PC-3 (cell line): ENCODE measurements at regions not wholly inside any gene's neighbourhood (a gene's known extent, or its start where the extent isn't known, plus 50 kb on each side); places are given as distances from the start of the nearest gene placed in this dataset.

ENCODE experiments used
- ATAC-seq: fragments of 200-7000 bp; cut with Tn5 transposase; 2 replicates; pipeline ENCODE4 v1.9.1; 2020; ENCODE audit warnings: mild to moderate bottlenecking, moderate library complexity
- BruUV-seq: library from RNA; stranded (reverse); fragments of 400-500 nt; replicated peaks from 2 replicates; lab custom pipeline; 2021; lab: Mats Ljungman, UMichigan
- CTCF ChIA-PET: fragments of 300-600 bp; sonication (Branson Sonifier 250); formaldehyde crosslinking; loops from one replicate; lab custom pipeline; 2022; ENCODE audit warnings: antibody characterized with exemption; lab: Charles Lee
- POLR2A ChIA-PET: fragments of 300-600 bp; sonication (Branson Sonifier 250); formaldehyde crosslinking; loops from one replicate; lab custom pipeline; 2022; ENCODE audit warnings: antibody characterized with exemption; ENCODE audit not compliant: unreplicated experiment; lab: Charles Lee
- DNase-seq: peaks from one replicate; pipeline ENCODE4 v3.0.0-alpha.2; 2015
- H2AFZ ChIP-seq: fragments of 300-600 bp; sonication (generic); 2 replicates; pipeline ENCODE4 v1.6.0; 2016; ENCODE audit warnings: antibody characterized with exemption, low read length
- H3F3A ChIP-seq: fragments of 300-600 bp; sonication (generic); one replicate; pipeline ENCODE4 v1.6.0; 2017; ENCODE audit warnings: antibody characterized with exemption, low read length, control low read depth, mild to moderate bottlenecking; ENCODE audit not compliant: unreplicated experiment
- H3K27ac ChIP-seq: fragments of 300-600 bp; sonication (generic); 2 replicates; pipeline ENCODE4 v1.5.1; 2016; ENCODE audit warnings: mild to moderate bottlenecking, low read length
- H3K27me3 ChIP-seq: fragments of 300-600 bp; sonication (generic); 2 replicates; pipeline ENCODE4 v1.6.1; 2016; ENCODE audit warnings: low read length, mixed read lengths
- H3K36me3 ChIP-seq: fragments of 300-600 bp; sonication (generic); 2 replicates; pipeline ENCODE4 v1.6.1; 2016; ENCODE audit warnings: low read depth, mixed run types, low read length, mixed read lengths
- H3K4me1 ChIP-seq: fragments of 300-600 bp; sonication (generic); 2 replicates; pipeline ENCODE4 v1.5.1; 2016; ENCODE audit warnings: low read length; ENCODE audit not compliant: insufficient read depth
- H3K4me2 ChIP-seq: fragments of 300-600 bp; sonication (generic); 2 replicates; pipeline ENCODE4 v1.6.0; 2016; ENCODE audit warnings: low read length
- H3K4me3 ChIP-seq: fragments of 300-600 bp; sonication (generic); 2 replicates; pipeline ENCODE4 v1.5.1; 2016; ENCODE audit warnings: mild to moderate bottlenecking, low read length, mixed read lengths
- H3K79me2 ChIP-seq: fragments of 300-600 bp; sonication (generic); 2 replicates; pipeline ENCODE4 v1.6.1; 2017; ENCODE audit warnings: low read length, mixed read lengths
- H3K9ac ChIP-seq: fragments of 300-600 bp; sonication (generic); 2 replicates; pipeline ENCODE4 v1.6.0; 2016; ENCODE audit warnings: mild to moderate bottlenecking, low read length
- H3K9me2 ChIP-seq: fragments of 300-600 bp; sonication (generic); replicated peaks from 2 replicates; pipeline ENCODE4 v1.6.1; 2016; ENCODE audit warnings: mixed run types, low read length, mixed read lengths
- H3K9me3 ChIP-seq: fragments of 300-600 bp; sonication (generic); 2 replicates; pipeline ENCODE4 v1.6.1; 2016; ENCODE audit warnings: low read length, mixed read lengths
- H4K20me1 ChIP-seq: fragments of 300-600 bp; sonication (generic); 2 replicates; pipeline ENCODE4 v1.6.1; 2016; ENCODE audit warnings: low read length, mixed read lengths
- EZH2 ChIP-seq: fragments of 300-600 bp; sonication (generic); IDR thresholded peaks from one replicate; pipeline ENCODE4 v1.6.1; 2017; ENCODE audit warnings: antibody characterized with exemption, mild to moderate bottlenecking, low read length; ENCODE audit not compliant: unreplicated experiment
- EZH2phosphoT487 ChIP-seq: fragments of 300-600 bp; sonication (generic); IDR thresholded peaks from 2 replicates; pipeline ENCODE4 v1.6.1; 2018; ENCODE audit warnings: mild to moderate bottlenecking, antibody characterized with exemption, low read length, borderline replicate concordance
- intact Hi-C: fragments of 100-400 bp; cut with micrococcal nuclease; formaldehyde crosslinking; loops from 2 replicates; pipeline ENCODE4 v1.9.0; 2023
- TF ChIP-seq, protein P1 (sequence below): fragments of 300-600 bp; sonication (generic); conservative IDR thresholded peaks from 2 replicates; pipeline ENCODE4 v1.5.1; 2017; ENCODE audit warnings: antibody characterized with exemption, low read depth, mild to moderate bottlenecking, low read length

DNA sequence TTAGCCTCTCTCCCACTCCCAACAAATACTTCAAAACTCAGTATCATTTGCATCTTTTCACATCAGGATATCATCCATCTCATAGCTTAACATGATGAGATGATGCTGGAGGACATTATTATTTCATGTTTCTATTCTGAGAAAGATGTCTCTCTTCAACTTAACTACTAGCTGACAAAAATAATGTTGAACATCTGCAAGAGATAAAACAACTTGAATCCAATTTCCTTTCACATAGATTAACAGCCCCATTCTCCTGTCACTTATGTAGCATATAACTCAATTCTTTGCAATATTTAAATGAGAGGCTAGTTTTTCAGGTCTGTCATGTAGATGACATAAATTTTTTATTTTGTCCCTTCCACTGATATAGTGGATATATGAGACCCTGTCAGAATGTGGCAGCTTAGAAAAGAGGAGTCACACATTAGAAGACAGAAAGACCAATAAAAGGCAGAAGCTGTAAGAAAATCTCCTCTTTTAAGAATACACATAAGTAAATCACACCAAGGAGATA is 239.2 kb upstream of the KIF2A start:
- ChIA-PET POLR2A (no interaction called here), CTCF (no interaction called here)
- no peaks in the 10 kb centered on the region for H3K36me3 ChIP-seq
- H3K4me1 ChIP-seq, result no peaks in the 10 kb centered on the region
- TF ChIP-seq, protein P1, sequence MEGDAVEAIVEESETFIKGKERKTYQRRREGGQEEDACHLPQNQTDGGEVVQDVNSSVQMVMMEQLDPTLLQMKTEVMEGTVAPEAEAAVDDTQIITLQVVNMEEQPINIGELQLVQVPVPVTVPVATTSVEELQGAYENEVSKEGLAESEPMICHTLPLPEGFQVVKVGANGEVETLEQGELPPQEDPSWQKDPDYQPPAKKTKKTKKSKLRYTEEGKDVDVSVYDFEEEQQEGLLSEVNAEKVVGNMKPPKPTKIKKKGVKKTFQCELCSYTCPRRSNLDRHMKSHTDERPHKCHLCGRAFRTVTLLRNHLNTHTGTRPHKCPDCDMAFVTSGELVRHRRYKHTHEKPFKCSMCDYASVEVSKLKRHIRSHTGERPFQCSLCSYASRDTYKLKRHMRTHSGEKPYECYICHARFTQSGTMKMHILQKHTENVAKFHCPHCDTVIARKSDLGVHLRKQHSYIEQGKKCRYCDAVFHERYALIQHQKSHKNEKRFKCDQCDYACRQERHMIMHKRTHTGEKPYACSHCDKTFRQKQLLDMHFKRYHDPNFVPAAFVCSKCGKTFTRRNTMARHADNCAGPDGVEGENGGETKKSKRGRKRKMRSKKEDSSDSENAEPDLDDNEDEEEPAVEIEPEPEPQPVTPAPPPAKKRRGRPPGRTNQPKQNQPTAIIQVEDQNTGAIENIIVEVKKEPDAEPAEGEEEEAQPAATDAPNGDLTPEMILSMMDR, result no peak
- TF ChIP-seq EZH2 (no peak), EZH2phosphoT487 (no peak)
- H3K9ac ChIP-seq, result no peak overlapping the region
- H2AFZ ChIP-seq, result no peak overlapping the region
- no TSS peak for BruUV-seq
- H3K27me3 ChIP-seq, result no peaks in the 10 kb centered on the region
- no peaks in the 10 kb centered on the region for H3F3A ChIP-seq
- H3K27ac ChIP-seq, result no peak overlapping the region
- no peaks in the 10 kb centered on the region for H4K20me1 ChIP-seq
- H3K9me2 ChIP-seq, result no peaks in the 10 kb centered on the region
- H3K79me2 ChIP-seq, result no peaks in the 10 kb centered on the region
- H3K4me3 ChIP-seq, result no peak overlapping the region
- ATAC-seq, result no peak
- intact Hi-C loops, result no loop called here
- H3K9me3 ChIP-seq, result no peaks in the 10 kb centered on the region
- H3K4me2 ChIP-seq, result no peak overlapping the region
- no peak for DNase-seq

DNA sequence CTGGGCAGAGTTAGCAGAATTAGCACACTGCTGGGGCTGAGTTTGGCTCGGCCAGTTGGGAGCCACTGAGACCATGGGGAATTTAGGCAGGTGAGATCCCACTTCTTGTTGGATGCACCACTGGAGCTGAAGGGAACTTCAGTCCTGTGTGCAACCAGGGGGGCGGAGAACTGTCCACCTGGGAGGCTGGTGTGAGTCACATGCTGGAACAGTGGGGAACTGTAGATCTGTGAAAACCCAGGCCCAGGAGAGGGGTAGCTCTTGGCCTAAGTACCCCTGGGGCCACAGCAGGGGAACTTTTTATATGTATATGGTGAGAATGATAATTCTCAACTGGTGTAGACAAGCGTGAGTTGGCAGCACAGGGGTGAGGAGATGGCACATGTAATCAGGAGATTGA is 237.5 kb upstream of the KIF2A start:
- no peaks in the 10 kb centered on the region for H3K4me1 ChIP-seq
- ChIA-PET CTCF (no interaction called here), POLR2A (no interaction called here)
- no peak overlapping the region for H3K4me3 ChIP-seq
- no peaks in the 10 kb centered on the region for H3K9me3 ChIP-seq
- no peaks in the 10 kb centered on the region for H3K27me3 ChIP-seq
- H3F3A ChIP-seq, result no peaks in the 10 kb centered on the region
- no peak for ATAC-seq
- no peak for DNase-seq
- no TSS peak for BruUV-seq
- TF ChIP-seq EZH2 (no peak), EZH2phosphoT487 (no peak)
- TF ChIP-seq, protein P1, result no peak
- no peak overlapping the region for H3K4me2 ChIP-seq
- no peaks in the 10 kb centered on the region for H3K9me2 ChIP-seq
- intact Hi-C loops, result no loop called here
- no peaks in the 10 kb centered on the region for H3K36me3 ChIP-seq
- no peak overlapping the region for H3K27ac ChIP-seq
- H4K20me1 ChIP-seq, result no peaks in the 10 kb centered on the region
- H2AFZ ChIP-seq, result no peak overlapping the region
- no peak overlapping the region for H3K9ac ChIP-seq
- H3K79me2 ChIP-seq, result no peaks in the 10 kb centered on the region

DNA sequence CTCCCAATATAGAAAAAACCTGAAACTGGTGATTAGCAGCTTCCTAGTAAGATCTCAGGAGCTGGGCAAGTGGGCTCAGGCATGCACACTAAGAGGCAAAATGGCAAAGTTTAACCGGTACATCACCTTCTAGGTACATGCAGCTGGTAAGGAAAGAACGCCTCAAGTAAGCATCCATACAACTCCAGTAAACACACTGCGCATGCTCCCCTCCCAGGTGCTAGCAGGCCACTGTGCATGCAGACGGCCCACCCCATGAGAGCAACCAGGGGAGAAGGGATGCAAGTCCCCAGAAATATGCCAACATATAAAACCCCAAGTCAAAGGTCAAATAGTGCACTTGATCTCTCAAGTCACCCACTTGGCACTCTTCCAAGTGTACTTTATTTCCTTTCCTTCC is 228.6 kb upstream of the KIF2A start:
- no peaks in the 10 kb centered on the region for H3K9me3 ChIP-seq
- no peak for DNase-seq
- POLR2A ChIA-PET, result no interaction called here
- intact Hi-C loops, result no loop called here
- peaks cover 10% of the 10 kb centered on the region for H3K4me1 ChIP-seq
- H3K36me3 ChIP-seq, result no peaks in the 10 kb centered on the region
- TF ChIP-seq EZH2phosphoT487, result no peak
- no peak for TF ChIP-seq EZH2
- TF ChIP-seq, protein P1, result no peak
- no peaks in the 10 kb centered on the region for H3K27me3 ChIP-seq
- no peak overlapping the region for H3K27ac ChIP-seq
- peaks cover 4% of the 10 kb centered on the region for H3F3A ChIP-seq
- H3K9me2 ChIP-seq, result no peaks in the 10 kb centered on the region
- H4K20me1 ChIP-seq, result no peaks in the 10 kb centered on the region
- no TSS peak for BruUV-seq
- CTCF ChIA-PET, result no interaction called here
- no peak overlapping the region for H3K4me2 ChIP-seq
- no peaks in the 10 kb centered on the region for H3K79me2 ChIP-seq
- H2AFZ ChIP-seq, result no peak overlapping the region
- H3K4me3 ChIP-seq, result no peak overlapping the region
- no peak overlapping the region for H3K9ac ChIP-seq
- no peak for ATAC-seq
